NCI-H1694 (cell line): ENCODE measurements at regions not wholly inside any gene's neighbourhood (a gene's known extent, or its start where the extent isn't known, plus 50 kb on each side); places are given as distances from the start of the nearest gene placed in this dataset.
"Not testable (repeated sequence)": the region's sequence is repeated elsewhere in the genome, so short reads cannot be mapped to it uniquely, and the experiment has no call there.

Source experiments
- DNase-seq: peaks from one replicate; lab custom pipeline; 2025; lab: John Stamatoyannopoulos, UW

GRCh38 chr7:16089801-16090200 is 331.5 kb downstream of the CRPPA start:
- no peak for DNase-seq

GRCh38 chr7:16089191-16089590 is 332.1 kb downstream of the CRPPA start:
- DNase-seq: no peak

GRCh38 chr7:16086743-16087142 is 334.6 kb downstream of the CRPPA start:
- no peak for DNase-seq

- DNase-seq: not testable (repeated sequence)
These were observed 335.6 kb downstream of the CRPPA start for GRCh38 chr7:16085780-16086179.

GRCh38 chr7:16084875-16085274 is 336.5 kb downstream of the CRPPA start:
- DNase-seq: no peak

GRCh38 chr7:16084370-16084769 is 337.0 kb downstream of the CRPPA start:
- DNase-seq: no peak

GRCh38 chr7:16083931-16084330 is 337.4 kb downstream of the CRPPA start:
- DNase-seq: no peak

GRCh38 chr7:16080131-16080530 is 341.2 kb downstream of the CRPPA start:
- DNase-seq: no peak

GRCh38 chr7:16079723-16080122 is 341.6 kb downstream of the CRPPA start:
- no peak for DNase-seq

- DNase-seq: peak; percentile 70
These were observed 343.0 kb downstream of the CRPPA start for GRCh38 chr7:16078076-16078952.

- peak; percentile 86 for DNase-seq
These were observed 350.0 kb downstream of the CRPPA start for GRCh38 chr7:16071246-16071857.

GRCh38 chr7:16070806-16071205 is 350.5 kb downstream of the CRPPA start:
- no peak for DNase-seq

- DNase-seq: no peak
These were observed 351.3 kb downstream of the CRPPA start for GRCh38 chr7:16069998-16070397.

GRCh38 chr7:16068183-16068582 is 353.2 kb downstream of the CRPPA start:
- no peak for DNase-seq

- DNase-seq: peak; percentile 42
These were observed 353.6 kb downstream of the CRPPA start for GRCh38 chr7:16067711-16068110.

- peak; percentile 42 for DNase-seq
These were observed 354.4 kb downstream of the CRPPA start for GRCh38 chr7:16066805-16067459.

GRCh38 chr7:16065939-16066338 is 355.4 kb downstream of the CRPPA start:
- DNase-seq: no peak

- no peak for DNase-seq
These were observed 357.3 kb downstream of the CRPPA start for GRCh38 chr7:16063716-16064675.

GRCh38 chr7:16063221-16063620 is 358.1 kb downstream of the CRPPA start:
- peak; percentile 7 for DNase-seq

- DNase-seq: no peak
These were observed 359.1 kb downstream of the CRPPA start for GRCh38 chr7:16062269-16062668.

- no peak for DNase-seq
These were observed 359.7 kb downstream of the CRPPA start for GRCh38 chr7:16061630-16062029.

GRCh38 chr7:16061011-16061410 is 360.3 kb downstream of the CRPPA start:
- DNase-seq: no peak
